Testis (tissue), 2 donors: ENCODE measurements at regions not wholly inside any gene's neighbourhood (a gene's known extent, or its start where the extent isn't known, plus 50 kb on each side); places are given as distances from the start of the nearest gene placed in this dataset.

Experiments
- DNase-seq: peaks from one replicate; pipeline ENCODE4 v3.0.0-alpha.2; 2019
- H3K27ac ChIP-seq, 2 donors: fragments of 200-600 bp; sonication (generic); one replicate each; pipeline ENCODE4 v1.5.1; 2019
- H3K27me3 ChIP-seq: fragments of 200-600 bp; sonication (generic); one replicate; pipeline ENCODE4 v1.5.1; 2019
- H3K36me3 ChIP-seq: fragments of 200-600 bp; sonication (generic); one replicate; pipeline ENCODE4 v1.5.1; 2017; ENCODE audit warnings: low read depth; ENCODE audit errors: missing control alignments
- H3K4me1 ChIP-seq: fragments of 200-600 bp; sonication (generic); one replicate; pipeline ENCODE4 v1.5.1; 2019
- H3K4me3 ChIP-seq, 2 donors: fragments of 200-600 bp; sonication (generic); one replicate each; pipeline ENCODE4 v1.5.1; 2017 to 2019
- H3K9me3 ChIP-seq: fragments of 200-600 bp; sonication (generic); one replicate; pipeline ENCODE4 v1.5.1; 2017
- CTCF ChIP-seq, 3 experiments: fragments of 450-650 bp in 2 of 3; fragments of 200-600 bp in 1 of 3; sonication (generic) in 1 of 3; IDR thresholded peaks; one replicate each; pipeline ENCODE4 v1.5.1; 2016 to 2019; ENCODE audit warnings: antibody characterized with exemption in 3 of 3, mild to moderate bottlenecking in 2 of 3, moderate library complexity in 1 of 3
- POLR2A ChIP-seq: fragments of 450-650 bp; IDR thresholded peaks from one replicate; pipeline ENCODE4 v1.6.1; 2017; ENCODE audit warnings: antibody characterized with exemption, mild to moderate bottlenecking, moderate library complexity
- WGBS, 2 donors: methylation state at CpG; one replicate each; pipeline ENCODE4 v1.1.5; 2018; 5-methylcytosine and 5-hydroxymethylcytosine counted together
- intact Hi-C: fragments of 100-400 bp; cut with DNase I; formaldehyde crosslinking; loops from one replicate; pipeline ENCODE4 v1.15.1; 2023; ENCODE audit warnings: low total_unique reads

- H3K36me3 ChIP-seq: no peaks in the 10 kb centered on the region
- intact Hi-C loops: no loop called here
- H3K9me3 ChIP-seq: no peaks in the 10 kb centered on the region
- no peak overlapping the region for H3K27ac ChIP-seq
- no peaks in the 10 kb centered on the region for H3K27me3 ChIP-seq
- WGBS, 2 donors: 87 to 90% methylated on average over 3 of the region's 3 CpGs
- DNase-seq: no peak
- H3K4me3 ChIP-seq: no peak overlapping the region
- no peaks in the 10 kb centered on the region for H3K4me1 ChIP-seq
- TF ChIP-seq CTCF (IDR thresholded peaks at IDR 0.05) (no peak), POLR2A (no peak)
Measured at GRCh38 chr4:149164282-149164681, 651.4 kb downstream of the IQCM start.

- no peak for DNase-seq
Measured at GRCh38 chr4:149161247-149161646, 654.4 kb downstream of the IQCM start.

GRCh38 chr4:149160370-149160769 is 655.3 kb downstream of the IQCM start:
- Histone ChIP-seq H3K4me3 (no peak overlapping the region), H3K4me1 (no peaks in the 10 kb centered on the region), H3K27ac (no peak overlapping the region), H3K36me3 (no peaks in the 10 kb centered on the region), H3K9me3 (no peaks in the 10 kb centered on the region), H3K27me3 (no peaks in the 10 kb centered on the region)
- no peak for DNase-seq
- WGBS, 2 donors: 96 to 97% methylated on average over 2 of the region's 2 CpGs
- intact Hi-C loops: no loop called here
- TF ChIP-seq CTCF (IDR thresholded peaks at IDR 0.05) (no peak), POLR2A (no peak)

More at GRCh38 chr4:149161247-149161646, 654.4 kb downstream of the IQCM start:
- no peak overlapping the region for H3K27ac ChIP-seq
- no peaks in the 10 kb centered on the region for H3K36me3 ChIP-seq
- TF ChIP-seq CTCF (IDR thresholded peaks at IDR 0.05): no peak
- TF ChIP-seq POLR2A: no peak
- no peak overlapping the region for H3K4me3 ChIP-seq
- no peaks in the 10 kb centered on the region for H3K4me1 ChIP-seq
- no peaks in the 10 kb centered on the region for H3K9me3 ChIP-seq
- intact Hi-C loops: no loop called here
- H3K27me3 ChIP-seq: no peaks in the 10 kb centered on the region

GRCh38 chr4:149158817-149159216 is 656.8 kb downstream of the IQCM start:
- H3K4me3 ChIP-seq: no peak overlapping the region
- H3K9me3 ChIP-seq: no peaks in the 10 kb centered on the region
- H3K4me1 ChIP-seq: no peaks in the 10 kb centered on the region
- no peak for DNase-seq
- intact Hi-C loops: no loop called here
- WGBS, 2 donors: 36 to 71% methylated on average over 3 of the region's 3 CpGs
- no peaks in the 10 kb centered on the region for H3K36me3 ChIP-seq
- TF ChIP-seq CTCF (IDR thresholded peaks at IDR 0.05) (no peak), POLR2A (no peak)
- no peak overlapping the region for H3K27ac ChIP-seq
- no peaks in the 10 kb centered on the region for H3K27me3 ChIP-seq

- intact Hi-C loops: no loop called here
- Histone ChIP-seq H3K4me3 (no peak overlapping the region), H3K4me1 (no peaks in the 10 kb centered on the region), H3K36me3 (no peaks in the 10 kb centered on the region), H3K27me3 (no peaks in the 10 kb centered on the region), H3K27ac (no peak overlapping the region), H3K9me3 (no peaks in the 10 kb centered on the region)
- DNase-seq: no peak
- TF ChIP-seq POLR2A (no peak), CTCF (IDR thresholded peaks at IDR 0.05) (no peak)
- 89 to 91% methylated on average over 2 of the region's 2 CpGs for WGBS, 2 donors
Measured at GRCh38 chr4:149145803-149146202, 669.8 kb downstream of the IQCM start.
